H9 (cell line): ENCODE measurements at regions not wholly inside any gene's neighbourhood (a gene's known extent, or its start where the extent isn't known, plus 50 kb on each side); places are given as distances from the start of the nearest gene placed in this dataset.

ENCODE experiments used
- DNase-seq: peaks from one replicate; pipeline ENCODE4 v3.0.0-alpha.2; 2017
- H2AFZ ChIP-seq: one replicate; pipeline ENCODE4 v1.6.1; 2013; ENCODE audit warnings: mild to moderate bottlenecking, low read length, control low read depth, moderate library complexity
- H2AK5ac ChIP-seq: 2 replicates; pipeline ENCODE4 v1.6.1; 2013; ENCODE audit warnings: low read length, control low read depth, mixed read lengths; ENCODE audit not compliant: insufficient read length
- H2BK120ac ChIP-seq: one replicate; pipeline ENCODE4 v1.6.1; 2013; ENCODE audit warnings: low read depth, mild to moderate bottlenecking, low read length, control low read depth, inconsistent platforms; ENCODE audit not compliant: poor library complexity, severe bottlenecking
- H2BK12ac ChIP-seq: 2 replicates; pipeline ENCODE4 v1.6.1; 2013; ENCODE audit warnings: low read length, control low read depth, mixed read lengths, low read depth; ENCODE audit not compliant: insufficient read length
- H2BK15ac ChIP-seq: 2 replicates; pipeline ENCODE4 v1.6.1; 2013; ENCODE audit warnings: low read depth, low read length, control low read depth
- H2BK20ac ChIP-seq: one replicate; pipeline ENCODE4 v1.6.1; 2013; ENCODE audit warnings: low read depth, mild to moderate bottlenecking, low read length, control low read depth, inconsistent platforms; ENCODE audit not compliant: poor library complexity, severe bottlenecking
- H2BK5ac ChIP-seq: 2 replicates; pipeline ENCODE4 v1.6.1; 2013; ENCODE audit warnings: low read length, control low read depth, mixed read lengths; ENCODE audit not compliant: insufficient read length
- H3K14ac ChIP-seq: 2 replicates; pipeline ENCODE4 v1.6.1; 2013; ENCODE audit warnings: low read length, control low read depth; ENCODE audit not compliant: insufficient read depth
- H3K18ac ChIP-seq: 2 replicates; pipeline ENCODE4 v1.6.1; 2013; ENCODE audit warnings: low read depth, mild to moderate bottlenecking, mixed read lengths, low read length, control low read depth; ENCODE audit not compliant: insufficient read length
- H3K23ac ChIP-seq: 2 replicates; pipeline ENCODE4 v1.6.1; 2013; ENCODE audit warnings: low read length, control low read depth, mixed read lengths, low read depth; ENCODE audit not compliant: insufficient read length
- H3K23me2 ChIP-seq: 2 replicates; pipeline ENCODE4 v1.6.1; 2013; ENCODE audit warnings: low read depth, mild to moderate bottlenecking, mixed read lengths, low read length, control low read depth; ENCODE audit not compliant: insufficient read length, poor library complexity, severe bottlenecking
- H3K27ac ChIP-seq: 2 replicates; pipeline ENCODE4 v1.5.1; 2013; ENCODE audit warnings: low read length, control low read depth, mixed read lengths, low read depth; ENCODE audit not compliant: insufficient read length
- H3K27me3 ChIP-seq: 2 replicates; pipeline ENCODE4 v1.6.1; 2013; ENCODE audit warnings: low read length, control low read depth, inconsistent platforms; ENCODE audit not compliant: insufficient read depth
- H3K4ac ChIP-seq: 2 replicates; pipeline ENCODE4 v1.6.1; 2013; ENCODE audit warnings: low read depth, mild to moderate bottlenecking, control low read depth, inconsistent platforms, low read length, moderate library complexity
- H3K4me1 ChIP-seq: 2 replicates; pipeline ENCODE4 v1.6.1; 2013; ENCODE audit warnings: low read length, control low read depth, inconsistent platforms; ENCODE audit not compliant: insufficient read depth
- H3K4me2 ChIP-seq: 2 replicates; pipeline ENCODE4 v1.6.1; 2013; ENCODE audit warnings: low read length, control low read depth, mixed read lengths; ENCODE audit not compliant: insufficient read length, insufficient read depth
- H3K56ac ChIP-seq: 2 replicates; pipeline ENCODE4 v1.6.1; 2013; ENCODE audit warnings: low read depth, mild to moderate bottlenecking, mixed read lengths, low read length, control low read depth; ENCODE audit not compliant: insufficient read length
- H3K79me1 ChIP-seq: 2 replicates; pipeline ENCODE4 v1.6.1; 2013; ENCODE audit warnings: low read depth, mild to moderate bottlenecking, moderate library complexity, low read length, control low read depth, inconsistent platforms; ENCODE audit not compliant: insufficient read depth, poor library complexity, severe bottlenecking
- H3K79me2 ChIP-seq: 2 replicates; pipeline ENCODE4 v1.6.1; 2013; ENCODE audit warnings: low read length, control low read depth, inconsistent platforms; ENCODE audit not compliant: insufficient read depth
- H3K9ac ChIP-seq: 2 replicates; pipeline ENCODE4 v1.6.1; 2013; ENCODE audit warnings: low read length, control low read depth, mixed read lengths; ENCODE audit not compliant: insufficient read length; ENCODE audit errors: extremely low read depth
- H3K9me3 ChIP-seq: one replicate; pipeline ENCODE4 v1.6.1; 2013; ENCODE audit warnings: low read depth, low read length, inconsistent platforms; ENCODE audit not compliant: control insufficient read depth
- H3T11ph ChIP-seq: one replicate; pipeline ENCODE4 v1.6.1; 2013; ENCODE audit warnings: mild to moderate bottlenecking, low read length, control low read depth, inconsistent platforms
- H4K20me1 ChIP-seq: one replicate; pipeline ENCODE4 v1.6.1; 2013; ENCODE audit not compliant: control insufficient read depth, insufficient read length, insufficient read depth
- H4K5ac ChIP-seq: 2 replicates; pipeline ENCODE4 v1.6.1; 2013; ENCODE audit warnings: low read depth, mild to moderate bottlenecking, mixed read lengths, low read length, control low read depth; ENCODE audit not compliant: insufficient read length
- H4K8ac ChIP-seq: replicated peaks from 2 replicates; pipeline ENCODE4 v1.6.1; 2013; ENCODE audit warnings: low read length, control low read depth, mixed read lengths, low read depth; ENCODE audit not compliant: insufficient read length
- H4K91ac ChIP-seq: 2 replicates; pipeline ENCODE4 v1.6.1; 2013; ENCODE audit warnings: low read depth, mild to moderate bottlenecking, moderate library complexity, mixed read lengths, low read length, control low read depth; ENCODE audit not compliant: insufficient read length
- H3K27ac Mint-ChIP-seq, 3 experiments: 2 replicates in 2 of 3; 3 replicates in 1 of 3; pipeline ENCODE4 v1.8.0; 2020 to 2021; ENCODE audit warnings: mixed read lengths in 3 of 3, mild to moderate bottlenecking in 1 of 3, moderate library complexity in 1 of 3
- H3K27me3 Mint-ChIP-seq: 2 replicates; pipeline ENCODE4 v1.8.0; 2021; ENCODE audit warnings: low read depth, mild to moderate bottlenecking, moderate library complexity, mixed read lengths
- H3K36me3 Mint-ChIP-seq, 3 experiments: 2 replicates in 2 of 3; 3 replicates in 1 of 3; pipeline ENCODE4 v1.8.0; 2020 to 2021; ENCODE audit warnings: low read depth in 3 of 3, mixed read lengths in 3 of 3; ENCODE audit not compliant: insufficient read depth in 1 of 3
- H3K4me1 Mint-ChIP-seq, 2 experiments: 2 replicates each; pipeline ENCODE4 v1.8.0; 2020; ENCODE audit warnings: mixed read lengths in 2 of 2
- H3K4me3 Mint-ChIP-seq, 2 experiments: 2 replicates in 1 of 2; 3 replicates in 1 of 2; pipeline ENCODE4 v1.8.0; 2020 to 2021; ENCODE audit warnings: mild to moderate bottlenecking in 2 of 2, mixed read lengths in 2 of 2, moderate library complexity in 1 of 2
- H3K9me3 Mint-ChIP-seq, 2 experiments: 2 replicates in 1 of 2; 3 replicates in 1 of 2; pipeline ENCODE4 v1.8.0; 2020; ENCODE audit warnings: mild to moderate bottlenecking in 2 of 2, mixed read lengths in 2 of 2, moderate library complexity in 1 of 2
- CTCF ChIP-seq: fragments of 200-600 bp; sonication (generic); conservative IDR thresholded peaks from 3 replicates; pipeline ENCODE4 v1.8.0; 2021; ENCODE audit warnings: antibody characterized with exemption, mild to moderate bottlenecking
- WGBS: extraction: QIAGEN DNeasy Blood & Tissue Kit; methylation state at CpG from one replicate; pipeline ENCODE4 v1.1.7; 2013; ENCODE audit warnings: missing lambda C conversion rate, low lambda C conversion rate, mixed read lengths; ENCODE audit not compliant: insufficient read length; ENCODE audit errors: extremely low coverage; 5-methylcytosine and 5-hydroxymethylcytosine counted together

- no peak overlapping the region for H3K23ac ChIP-seq
- no peak overlapping the region for H3K27ac ChIP-seq
- no peak overlapping the region for H4K91ac ChIP-seq
- H3K9ac ChIP-seq = no peak overlapping the region
- no peak overlapping the region for H3K4ac ChIP-seq
- no peak overlapping the region for H4K5ac ChIP-seq
- H2BK12ac ChIP-seq = no peak overlapping the region
- Mint-ChIP-seq H3K27ac (no peak overlapping the region), H3K9me3 (peaks cover 5 to 8% of the 10 kb centered on the region in 2 experiments; a peak in 4 of 5 replicates), H3K4me1 (peaks cover 4 to 7% of the 10 kb centered on the region in 2 experiments; a peak in 3 of 4 replicates), H3K27me3 (no peaks in the 10 kb centered on the region), H3K4me3 (no peak overlapping the region), H3K36me3 (peaks cover under 1 to 4% (median 1%) of the 10 kb centered on the region in 3 experiments; a peak in 6 of 7 replicates)
- H3K4me2 ChIP-seq = no peak overlapping the region
- no peak overlapping the region for H2AK5ac ChIP-seq
- no peaks in the 10 kb centered on the region for H3K79me2 ChIP-seq
- TF ChIP-seq CTCF = no peak
- H3K9me3 ChIP-seq = no peaks in the 10 kb centered on the region
- no peak overlapping the region for H2BK20ac ChIP-seq
- no peak overlapping the region for H3K56ac ChIP-seq
- H3K79me1 ChIP-seq = no peaks in the 10 kb centered on the region
- H2AFZ ChIP-seq = no peak overlapping the region
- no CpG with 5 or more reads among the region's 2 CpGs for WGBS
- no peak overlapping the region for H3T11ph ChIP-seq
- no peak overlapping the region for H3K14ac ChIP-seq
- no peaks in the 10 kb centered on the region for H3K27me3 ChIP-seq
- no peak overlapping the region for H2BK5ac ChIP-seq
- no peak overlapping the region for H2BK15ac ChIP-seq
- DNase-seq = no peak
- no peak overlapping the region for H2BK120ac ChIP-seq
- no peaks in the 10 kb centered on the region for H3K23me2 ChIP-seq
- no peaks in the 10 kb centered on the region for H3K4me1 ChIP-seq
- H3K18ac ChIP-seq = no peak overlapping the region
- no peak overlapping the region for H4K8ac ChIP-seq
- H4K20me1 ChIP-seq = no peaks in the 10 kb centered on the region
Observed at GRCh38 chr6:115830895-115831294, 229.8 kb downstream of the FRK start.
